T-helper 2 cell (primary cell): ENCODE measurements at regions not wholly inside any gene's neighbourhood (a gene's known extent, or its start where the extent isn't known, plus 50 kb on each side); places are given as distances from the start of the nearest gene placed in this dataset.
"Not testable (repeated sequence)": the region's sequence is repeated elsewhere in the genome, so short reads cannot be mapped to it uniquely, and the experiment has no call there.

Experiments
- DNase-seq, 5 experiments: peaks; one replicate each; pipeline versions ENCODE4 v3.0.0 to v3.0.0-alpha.2; 2012 to 2022

DNA sequence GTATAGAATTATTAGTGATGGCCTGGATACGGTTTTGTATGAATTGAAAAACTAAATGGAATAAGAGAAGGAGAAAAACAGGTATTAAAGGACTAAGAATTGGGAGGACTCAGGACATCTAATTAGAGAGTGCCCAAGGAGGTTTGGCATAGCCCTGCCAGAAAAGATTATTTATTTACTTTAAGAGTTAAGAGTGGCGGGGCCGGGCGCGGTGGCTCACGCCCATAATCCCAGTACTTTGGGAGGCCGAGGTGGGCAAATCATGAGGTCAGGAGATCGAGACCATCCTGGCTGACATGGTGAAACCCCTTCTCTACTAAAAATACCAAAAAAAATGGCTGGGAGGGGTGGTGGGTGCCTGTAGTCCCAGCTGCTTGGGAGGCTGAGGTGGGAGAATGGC, 115.2 kb upstream of the KCNJ3 start:
- DNase-seq, result not testable (repeated sequence)

DNA sequence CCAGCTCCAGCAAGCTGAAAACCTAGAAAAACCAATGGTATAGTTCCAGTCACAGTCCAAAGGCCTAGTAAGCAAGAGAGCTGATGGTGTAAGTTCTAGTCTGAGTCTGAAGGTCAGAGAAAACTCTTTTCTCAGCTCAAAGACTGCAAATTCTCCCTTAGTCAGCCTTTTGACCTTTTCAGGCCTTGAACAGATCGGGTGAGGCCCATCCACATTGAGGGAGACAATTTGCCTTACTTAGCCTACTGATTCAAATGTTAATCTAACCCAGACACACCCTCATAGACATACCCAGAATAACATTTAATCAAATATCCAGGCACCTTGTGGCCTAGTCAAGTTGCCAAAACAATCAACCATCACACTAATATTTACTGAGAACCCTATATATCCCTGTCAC, 110.8 kb upstream of the KCNJ3 start:
- DNase-seq, result no peak

DNA sequence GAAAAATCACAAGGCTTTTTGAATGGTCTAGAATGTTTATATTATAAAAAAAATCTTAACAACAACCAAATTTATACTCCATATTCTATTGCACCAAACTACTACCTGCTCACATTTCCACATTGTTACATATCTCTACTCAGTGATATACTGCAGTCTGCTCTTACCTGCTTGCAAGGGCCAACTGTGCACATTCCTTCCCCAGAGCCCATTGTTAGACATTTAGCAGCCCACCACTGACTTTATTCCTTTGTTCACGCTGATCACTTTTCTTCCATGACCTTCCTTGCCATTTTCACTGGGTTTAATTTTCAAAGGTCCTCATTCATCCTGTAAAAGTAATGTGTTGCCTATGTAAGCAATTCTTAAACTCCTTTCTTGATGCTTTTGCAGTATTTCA, 109.7 kb upstream of the KCNJ3 start:
- DNase-seq, result no peak

DNA sequence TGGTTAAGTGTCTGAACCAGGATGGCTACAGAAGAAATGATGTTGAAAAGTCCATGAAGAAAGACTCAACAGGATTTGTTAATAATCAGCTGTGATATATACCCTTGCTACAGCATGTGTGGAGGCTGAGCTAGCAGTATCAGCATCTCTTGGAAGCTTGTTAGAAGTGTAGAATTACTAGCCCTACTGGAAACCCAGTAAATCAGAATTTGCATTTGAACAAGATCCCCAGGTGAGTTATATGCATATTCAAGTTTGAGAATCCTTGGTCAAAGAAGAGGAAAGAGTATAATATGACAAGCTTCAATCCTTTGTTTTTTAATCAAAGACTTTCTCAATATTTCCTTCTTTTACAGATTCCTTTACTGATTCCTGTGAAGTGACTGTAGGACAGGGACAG, 109.0 kb upstream of the KCNJ3 start:
- no peak for DNase-seq

DNA sequence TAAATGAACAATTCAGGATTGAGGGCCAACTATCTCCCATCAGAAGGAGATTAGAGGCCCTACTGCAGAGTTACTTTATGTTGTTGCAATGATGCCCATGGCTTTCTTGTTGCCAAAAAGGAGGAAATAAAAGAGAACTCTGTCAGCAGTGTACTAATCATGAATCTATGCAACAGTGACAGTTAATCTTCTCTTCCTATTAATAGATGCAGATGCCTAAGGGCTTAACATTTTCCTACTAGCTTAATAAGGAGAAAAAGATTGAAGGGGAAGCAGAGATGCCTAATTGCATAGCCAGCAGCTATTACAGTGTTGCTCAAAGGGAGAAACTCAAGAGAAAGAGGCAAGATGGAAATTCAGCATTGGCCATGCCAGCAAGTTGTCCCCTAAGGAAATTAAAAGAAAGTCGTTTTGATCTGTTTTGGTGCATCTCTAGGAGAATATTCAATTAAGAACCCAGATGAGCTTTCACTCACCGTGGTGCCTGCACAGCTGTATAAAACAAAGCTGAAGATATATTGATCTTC, 107.1 kb upstream of the KCNJ3 start:
- DNase-seq, result no peak

DNA sequence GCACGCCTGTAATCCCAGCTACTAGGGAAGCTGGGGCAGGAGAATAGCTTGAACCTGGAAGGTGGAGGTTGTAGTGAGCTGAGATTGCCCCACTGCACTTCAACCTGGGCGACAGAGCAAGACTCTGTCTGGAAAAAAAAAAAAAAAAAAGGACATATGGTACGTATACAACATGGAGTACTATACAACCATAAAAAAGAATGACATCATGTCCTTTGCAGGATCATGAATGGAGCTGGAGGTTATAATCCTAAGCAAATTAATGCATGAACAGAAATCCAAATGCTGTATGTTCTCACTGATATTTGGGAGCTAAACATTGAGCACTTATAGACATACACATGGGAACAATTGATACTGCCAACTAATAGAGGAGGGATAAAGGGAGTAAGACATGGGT, 99.3 kb upstream of the KCNJ3 start:
- no peak for DNase-seq

DNA sequence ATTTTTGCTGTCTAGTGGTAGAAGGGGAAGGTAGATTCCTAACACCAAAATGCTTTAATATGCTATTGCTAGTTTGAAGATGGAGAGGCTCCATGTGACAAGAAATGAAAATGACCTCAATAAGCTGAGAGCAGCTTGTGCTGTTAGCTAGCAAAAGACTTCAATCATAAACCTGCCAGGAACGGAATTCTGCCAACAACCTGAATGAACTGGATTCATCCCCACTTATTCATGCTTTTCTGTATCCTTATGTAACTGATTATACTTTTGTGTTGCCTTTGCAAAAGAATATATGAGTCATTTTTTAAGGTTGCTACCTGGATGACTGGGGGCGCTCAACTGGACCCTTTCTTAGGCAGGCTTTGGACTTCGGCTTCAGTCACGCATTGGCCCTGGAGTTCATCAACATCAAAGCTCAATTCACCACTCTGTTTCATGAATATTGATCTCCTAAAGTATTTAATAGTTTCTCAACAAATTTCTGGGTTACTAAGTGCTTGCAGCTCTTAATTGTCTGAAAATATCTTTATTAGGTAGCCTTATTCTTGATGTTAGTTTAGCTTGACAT, 97.5 kb upstream of the KCNJ3 start:
- no peak for DNase-seq

DNA sequence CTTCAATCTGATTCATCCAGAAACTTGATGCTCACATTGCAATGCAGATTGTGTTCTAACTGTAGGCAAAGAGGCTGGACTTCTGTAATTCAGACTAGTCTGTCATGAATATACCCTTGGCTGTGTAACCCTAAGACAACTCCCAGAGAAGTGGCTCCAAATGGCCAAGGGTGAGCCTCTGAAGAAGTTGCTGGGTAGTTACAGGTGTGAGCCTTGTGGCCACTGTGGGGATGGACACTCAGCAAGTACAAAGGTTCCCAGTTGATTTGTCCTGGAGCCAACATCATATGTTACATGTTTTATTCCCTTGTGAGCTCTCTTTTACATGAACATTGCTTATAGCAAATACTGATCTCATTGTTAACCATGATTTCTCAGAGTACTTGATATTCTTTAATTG, 94.8 kb upstream of the KCNJ3 start:
- DNase-seq, result no peak

DNA sequence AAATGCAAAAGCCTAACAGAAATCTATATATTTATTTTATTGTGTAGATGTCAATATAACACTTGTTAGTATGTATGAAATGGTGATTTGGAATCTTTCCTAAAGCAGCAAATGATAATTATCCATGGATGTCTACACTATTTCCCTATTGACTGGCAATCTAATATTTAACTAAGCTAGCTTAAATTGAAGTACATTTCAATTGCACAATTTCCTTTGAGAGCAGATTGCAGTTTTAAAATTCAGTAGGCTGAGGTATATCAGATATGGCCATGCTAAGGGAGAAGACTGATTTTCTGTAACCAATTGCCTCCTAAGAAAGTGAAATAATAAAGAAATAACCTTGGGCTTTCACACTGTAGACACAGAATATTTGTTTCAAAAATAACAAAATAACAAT, 90.1 kb upstream of the KCNJ3 start:
- DNase-seq, result no peak

DNA sequence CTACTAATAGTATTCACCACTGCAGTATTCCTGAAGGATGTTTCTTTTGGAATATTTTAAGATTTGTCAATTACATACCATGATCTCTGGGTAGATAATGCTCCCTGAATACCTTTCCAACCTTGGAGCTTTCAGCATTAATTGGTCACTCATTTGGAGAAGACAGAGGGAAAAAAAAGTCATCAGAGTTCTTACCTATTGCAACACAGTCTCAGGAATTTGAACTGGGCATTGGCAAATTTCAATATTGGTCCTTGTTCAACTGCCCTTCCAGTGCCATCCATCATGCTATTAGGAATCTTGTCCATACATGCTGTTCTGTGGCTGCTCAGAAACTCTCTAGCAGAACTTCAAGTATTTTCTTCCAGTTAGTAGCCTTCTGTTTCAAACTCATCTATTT, 83.6 kb upstream of the KCNJ3 start:
- DNase-seq, result no peak

DNA sequence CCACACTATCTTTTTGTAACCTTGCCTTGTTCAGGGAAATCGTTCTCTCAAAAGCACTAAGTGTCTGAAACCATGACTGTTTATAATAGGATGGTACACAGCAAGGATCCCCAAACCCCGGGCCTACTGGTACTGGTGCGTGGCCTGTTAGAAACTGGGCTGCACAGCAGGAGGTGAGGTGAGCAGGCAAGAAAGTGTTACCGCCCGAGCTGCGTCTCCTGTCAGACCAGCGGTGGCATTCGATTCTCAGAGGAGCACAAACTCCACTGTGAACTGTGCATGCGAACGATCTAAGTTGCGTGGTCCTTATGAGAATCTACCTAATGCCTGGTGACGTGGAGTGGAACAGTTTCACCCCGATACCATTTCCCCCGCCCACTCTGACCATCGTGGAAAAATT, 81.8 kb upstream of the KCNJ3 start:
- no peak for DNase-seq

DNA sequence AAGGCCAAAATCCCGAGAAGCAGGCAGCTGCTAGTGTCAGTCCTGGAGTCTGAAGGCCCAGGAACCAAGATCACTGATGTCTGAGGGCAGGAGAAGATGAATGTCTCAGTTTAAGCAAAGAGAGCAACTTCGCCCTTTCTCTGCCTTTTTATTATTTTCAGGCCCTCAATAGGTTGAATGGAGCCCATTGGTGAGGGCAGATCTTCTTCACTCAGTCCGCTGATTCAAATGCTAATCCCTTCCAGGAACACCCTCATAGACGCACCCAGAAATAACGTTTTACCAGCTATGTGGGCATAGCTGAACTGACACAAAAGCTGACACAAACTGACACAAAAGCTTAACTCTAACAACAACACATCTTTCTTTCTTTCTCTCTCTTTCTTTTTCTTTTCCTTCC, 78.0 kb upstream of the KCNJ3 start:
- DNase-seq, result no peak

DNA sequence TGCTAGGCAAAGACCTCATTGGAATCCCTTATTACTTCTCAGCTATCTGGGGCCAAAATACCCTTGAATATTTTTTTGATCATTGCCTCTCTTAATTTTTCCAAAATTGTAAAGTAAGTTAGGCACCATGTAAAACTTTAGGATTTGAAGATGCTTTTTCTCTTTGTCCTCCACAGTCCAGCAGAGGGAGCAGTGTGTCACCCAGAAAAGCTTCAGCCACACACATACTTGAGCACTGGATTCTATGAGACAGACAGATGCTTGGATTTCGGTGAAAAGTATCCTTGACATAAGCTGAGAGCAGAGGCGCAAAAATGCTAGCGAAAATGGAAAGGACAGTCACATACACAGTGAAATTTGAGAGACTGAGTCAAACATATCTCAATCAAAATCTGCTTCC, 74.7 kb upstream of the KCNJ3 start:
- DNase-seq, result peak in 1 of 5 experiments; percentile 1

DNA sequence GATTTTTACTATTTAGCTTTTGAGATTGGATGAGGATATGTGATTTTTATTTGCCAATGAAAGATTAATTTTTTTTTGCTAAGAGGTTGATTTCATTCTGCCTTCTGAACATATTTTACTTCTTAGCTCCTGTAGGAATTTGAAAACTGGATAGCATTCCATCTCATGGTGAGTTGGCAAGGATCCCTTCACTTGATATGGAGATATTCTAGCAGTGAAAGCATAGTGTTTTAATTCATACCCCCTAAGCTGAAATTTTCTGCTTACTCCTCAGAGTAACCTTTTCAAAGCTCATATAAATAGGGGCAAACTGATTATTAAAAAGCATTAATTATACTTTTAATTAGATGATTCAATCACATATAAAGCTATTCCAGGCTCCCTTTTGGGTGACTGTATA, 61.0 kb upstream of the KCNJ3 start:
- no peak for DNase-seq

DNA sequence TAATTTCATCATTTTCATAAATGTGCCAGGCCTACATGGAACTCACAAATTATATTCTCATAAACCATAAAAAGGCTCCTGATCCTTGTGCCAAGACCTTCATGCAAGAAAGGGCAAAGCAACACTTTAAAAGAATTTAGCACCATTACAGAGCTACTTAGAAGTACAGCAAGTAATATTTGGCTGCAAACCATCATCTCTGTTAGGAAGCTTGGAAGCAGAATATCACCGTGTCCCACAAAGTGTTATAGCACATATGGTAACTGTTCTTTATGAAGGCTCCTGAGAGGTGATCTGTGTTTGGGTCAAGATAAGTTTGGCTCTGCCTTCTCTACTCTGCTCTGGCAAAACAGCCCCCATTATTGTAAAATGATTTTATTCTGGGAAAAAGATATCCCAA, 59.7 kb upstream of the KCNJ3 start:
- no peak for DNase-seq

DNA sequence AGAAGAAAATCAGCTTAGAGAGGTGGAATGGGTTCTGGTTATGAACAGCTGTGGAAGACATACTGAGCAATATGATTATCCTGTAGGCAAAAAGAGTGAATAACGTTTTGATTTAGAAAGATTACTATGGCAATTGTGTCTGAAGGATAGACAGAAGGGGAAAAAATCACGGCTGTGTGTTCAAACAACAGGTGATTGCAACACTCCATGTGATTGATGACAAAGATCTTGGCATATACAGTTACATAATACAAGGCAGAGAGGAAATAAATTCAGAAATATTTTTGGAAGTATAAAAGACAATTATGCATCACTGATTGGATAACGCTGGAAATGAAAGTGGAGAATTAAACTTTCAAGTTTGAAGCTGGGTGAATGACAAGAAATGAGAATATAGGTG, 58.5 kb upstream of the KCNJ3 start:
- DNase-seq, result no peak
